ENCODE measurements at regions not wholly inside any gene's neighbourhood (a gene's known extent, or its start where the extent isn't known, plus 50 kb on each side); places are given as distances from the start of the nearest gene placed in this dataset.

DNA sequence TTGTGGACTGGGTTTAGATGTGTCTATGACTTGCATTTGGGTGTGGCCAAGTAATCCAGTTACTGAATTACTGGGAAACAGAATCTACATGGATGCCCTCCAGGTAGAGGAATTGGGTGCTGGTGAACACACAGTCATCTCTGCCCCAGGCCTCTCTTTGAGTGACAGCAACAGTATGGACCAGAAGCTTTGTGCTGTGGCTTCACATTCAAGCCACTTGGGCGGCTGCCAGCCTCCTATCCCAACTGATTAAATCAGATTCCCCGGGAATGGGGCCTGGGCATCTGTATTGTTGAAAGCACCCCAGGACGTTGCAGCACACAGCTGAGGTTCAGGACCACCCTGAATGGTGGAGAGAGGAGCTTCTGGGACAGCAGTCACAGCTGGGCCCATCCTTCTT lies 144.6 kb downstream of the DHX35 start:
- no peak for TF ChIP-seq EZH2 (IDR thresholded peaks at IDR 0.05; ENCODE audit: insufficient read depth, poor library complexity, severe bottlenecking)
- TF ChIP-seq EZH2phosphoT487 (IDR thresholded peaks at IDR 0.05; ENCODE audit: insufficient read depth, low read depth): no peak
